Fibroblast of skin of scalp (primary cell): ENCODE measurements at regions not wholly inside any gene's neighbourhood (a gene's known extent, or its start where the extent isn't known, plus 50 kb on each side); places are given as distances from the start of the nearest gene placed in this dataset.
"Not testable (repeated sequence)": the region's sequence is repeated elsewhere in the genome, so short reads cannot be mapped to it uniquely, and the experiment has no call there.

Experiments
- DNase-seq: peaks from one replicate; pipeline ENCODE4 v3.0.0-alpha.2; 2013

- peak; percentile 37 for DNase-seq
These were observed 54.8 kb upstream of the HMGB1 start for GRCh38 chr13:30520571-30520970.

- DNase-seq: no peak
These were observed 57.5 kb upstream of the HMGB1 start for GRCh38 chr13:30523211-30523610.

GRCh38 chr13:30523817-30524216, 58.1 kb upstream of the HMGB1 start:
- DNase-seq: not testable (repeated sequence)

GRCh38 chr13:30525212-30525611, 59.5 kb upstream of the HMGB1 start:
- DNase-seq: not testable (repeated sequence)

DNA sequence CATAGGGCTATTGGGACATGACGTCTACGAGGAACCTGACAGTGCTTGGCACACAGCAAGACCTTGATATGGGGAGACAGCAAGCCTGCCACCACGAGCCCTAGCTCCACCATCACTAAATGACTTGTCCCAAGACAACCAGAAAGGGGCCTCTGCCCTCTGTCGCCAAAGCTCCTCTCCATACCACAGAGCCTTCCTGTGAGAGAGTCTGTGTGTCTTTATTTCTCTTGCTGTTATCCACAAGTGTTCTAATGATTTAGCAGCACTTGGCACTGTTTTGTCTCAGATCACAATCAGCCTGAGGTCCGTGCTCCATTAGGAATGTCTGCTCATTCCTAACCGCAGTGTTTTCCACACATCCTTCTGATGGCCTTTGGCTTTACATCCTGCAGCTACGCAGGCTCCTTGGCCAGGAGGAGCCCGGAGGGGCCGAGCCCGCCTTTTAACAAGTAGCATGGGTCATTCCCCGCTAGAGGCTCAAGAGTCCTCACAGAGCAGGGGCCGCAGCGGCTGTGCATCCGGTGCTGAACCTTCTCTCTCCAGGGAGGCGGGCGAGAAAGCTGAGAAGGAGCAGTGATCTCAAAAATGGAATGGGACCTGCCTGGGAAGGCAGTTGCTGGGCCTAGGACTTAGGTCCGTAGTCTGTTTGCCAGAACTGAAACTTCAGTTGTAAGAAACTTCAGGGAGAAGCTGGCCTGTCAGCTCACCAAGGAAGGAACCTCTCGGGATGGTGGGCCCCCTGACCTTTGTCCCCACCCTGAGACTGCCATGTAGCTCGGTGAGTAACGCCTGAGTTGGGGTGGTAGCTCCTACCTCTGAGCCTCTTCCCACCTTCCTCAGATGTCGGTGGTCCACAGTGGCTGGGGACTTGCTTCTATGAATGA, 61.1 kb upstream of the HMGB1 start:
- peak; percentile 2 for DNase-seq

GRCh38 chr13:30529085-30529834, 63.5 kb upstream of the HMGB1 start:
- DNase-seq: no peak

- no peak for DNase-seq
These were observed 69.3 kb upstream of the HMGB1 start for GRCh38 chr13:30535046-30535445.

DNA sequence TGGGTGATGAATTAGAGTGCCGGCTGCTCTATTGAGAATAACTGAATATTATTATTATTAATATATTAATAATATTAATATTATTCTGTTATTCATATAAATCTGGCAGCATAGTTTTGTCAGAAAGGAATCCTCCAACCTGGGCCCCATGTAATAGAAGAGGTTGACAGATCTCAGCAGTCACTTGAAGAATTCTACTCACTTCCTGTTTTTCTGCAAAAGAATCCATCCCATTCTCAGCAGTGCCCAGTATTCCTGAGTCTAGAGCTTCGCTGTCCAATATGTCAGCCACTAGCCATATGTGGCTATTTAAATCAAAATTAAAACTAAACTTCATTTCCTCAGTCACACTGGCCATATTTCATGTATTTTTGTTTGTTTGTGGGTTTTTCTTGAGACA, 72.4 kb upstream of the USPL1 start:
- DNase-seq: no peak

DNA sequence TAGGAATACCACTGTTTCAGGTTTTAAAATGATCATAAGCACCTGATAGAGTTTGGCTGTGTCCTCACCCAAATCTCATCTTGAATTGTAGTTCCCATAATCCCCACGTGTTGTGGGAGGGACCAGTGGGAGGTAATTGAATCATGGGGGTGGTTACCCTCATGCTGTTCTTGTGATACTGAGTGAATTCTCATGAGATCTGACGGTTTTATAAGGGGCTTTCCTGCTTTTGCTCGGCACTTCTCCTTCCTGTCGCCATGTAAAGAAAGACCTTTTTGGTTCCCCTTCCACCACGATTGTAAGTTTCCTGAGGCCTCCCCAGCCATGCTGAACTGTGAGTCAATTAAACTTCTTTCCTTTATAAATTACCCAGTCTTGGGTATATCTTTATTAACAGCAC, 69.7 kb upstream of the USPL1 start:
- DNase-seq: not testable (repeated sequence)

- DNase-seq: peak; percentile 33
These were observed 66.5 kb upstream of the USPL1 start for GRCh38 chr13:30551189-30551588.

- DNase-seq: no peak
These were observed 65.2 kb upstream of the USPL1 start for GRCh38 chr13:30552567-30552966.

DNA sequence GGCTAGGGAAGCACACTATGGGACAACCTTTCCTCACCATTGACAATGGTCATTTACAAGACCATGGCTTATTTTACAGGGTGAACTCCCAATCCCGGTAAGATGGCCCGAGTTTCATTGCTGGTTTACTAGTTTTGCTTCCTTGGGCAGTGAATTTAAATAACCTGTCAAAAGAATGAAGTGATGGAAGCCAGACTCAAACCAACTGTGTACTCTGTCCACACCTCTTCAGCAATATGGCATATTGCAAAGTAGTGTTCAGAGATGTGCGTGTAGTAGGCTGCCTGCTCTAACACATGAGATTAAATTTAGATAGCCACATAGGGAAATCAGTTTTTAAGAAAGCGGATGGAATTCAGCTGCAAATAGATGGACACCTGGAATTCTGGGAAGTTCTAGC, 58.4 kb upstream of the USPL1 start:
- no peak for DNase-seq

- no peak for DNase-seq
These were observed 57.5 kb upstream of the USPL1 start for GRCh38 chr13:30560212-30560611.

GRCh38 chr13:30561511-30561910, 56.2 kb upstream of the USPL1 start:
- peak; percentile 64 for DNase-seq

GRCh38 chr13:30564489-30564888, 53.2 kb upstream of the USPL1 start:
- DNase-seq: no peak

DNA sequence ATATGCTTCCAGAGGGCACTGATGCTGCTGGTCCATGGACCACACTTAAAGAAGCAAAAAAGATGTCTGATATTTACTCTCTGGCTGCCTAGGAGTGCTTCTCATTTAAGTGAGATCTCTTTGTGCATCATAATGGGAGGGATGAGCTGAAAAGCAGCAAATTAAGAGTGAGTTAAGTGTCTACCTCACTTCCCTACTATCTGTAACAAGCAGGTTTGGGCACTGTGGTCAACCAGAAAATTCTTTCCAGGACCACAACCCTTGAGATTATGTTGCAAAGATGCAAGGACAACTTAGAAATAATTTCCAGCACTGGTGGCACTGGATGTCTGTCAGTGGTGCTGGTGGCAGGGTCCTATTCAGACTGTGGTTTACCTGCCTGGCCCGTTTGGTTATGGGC, 52.1 kb upstream of the USPL1 start:
- DNase-seq: no peak

GRCh38 chr13:30567072-30567471, 50.6 kb upstream of the USPL1 start:
- DNase-seq: no peak
